Tibial nerve (tissue), 4 donors: ENCODE measurements at regions not wholly inside any gene's neighbourhood (a gene's known extent, or its start where the extent isn't known, plus 50 kb on each side); places are given as distances from the start of the nearest gene placed in this dataset.

Source experiments
- DNase-seq, 2 donors: peaks; one replicate each; pipeline ENCODE4 v3.0.0-alpha.2; 2019; ENCODE audit warnings: low spot score in 2 of 2
- H3K27ac ChIP-seq, 4 donors: fragments of 200-600 bp; sonication (generic) in 3 of 4; one replicate each; pipeline ENCODE4 v1.5.1; 2017 to 2019; ENCODE audit warnings: mild to moderate bottlenecking in 1 of 4
- H3K27me3 ChIP-seq, 2 donors: fragments of 200-600 bp; sonication (generic) in 1 of 2; one replicate each; pipeline versions ENCODE4 v1.5.1 to v1.6.0; 2017 to 2019
- H3K36me3 ChIP-seq, 3 donors: fragments of 200-600 bp; sonication (generic); one replicate each; pipeline ENCODE4 v1.5.1; 2018 to 2019
- H3K4me1 ChIP-seq, 4 donors: fragments of 200-600 bp; sonication (generic) in 3 of 4; one replicate each; pipeline ENCODE4 v1.5.1; 2017 to 2019
- H3K4me3 ChIP-seq, 4 donors: fragments of 200-600 bp; sonication (generic) in 3 of 4; one replicate each; pipeline ENCODE4 v1.5.1; 2017 to 2019; ENCODE audit warnings: mild to moderate bottlenecking in 1 of 4, moderate library complexity in 1 of 4
- H3K9me3 ChIP-seq, 4 donors: fragments of 200-600 bp; sonication (generic) in 3 of 4; one replicate each; pipeline ENCODE4 v1.5.1; 2017 to 2019
- EP300 ChIP-seq, 2 donors: sonication (generic); formaldehyde crosslinking; IDR thresholded peaks; one replicate each; pipeline ENCODE4 v1.6.1; 2017; ENCODE audit warnings: antibody characterized with exemption in 2 of 2, mild to moderate bottlenecking in 1 of 2
- POLR2A ChIP-seq, 2 donors: fragments of 450-650 bp; IDR thresholded peaks; one replicate each; pipeline ENCODE4 v1.6.1; 2017; ENCODE audit warnings: antibody characterized with exemption in 2 of 2, mild to moderate bottlenecking in 2 of 2, moderate library complexity in 2 of 2
- WGBS, 2 donors: methylation state at CpG; one replicate each; pipeline ENCODE4 v1.1.5; 2018; 5-methylcytosine and 5-hydroxymethylcytosine counted together
- TF ChIP-seq, protein P1 (sequence below), 5 experiments: fragments of 200-600 bp in 3 of 5; fragments of 450-650 bp in 2 of 5; sonication (generic) in 3 of 5; IDR thresholded peaks; one replicate each; pipeline ENCODE4 v1.5.1; 2016 to 2019; ENCODE audit warnings: antibody characterized with exemption in 5 of 5, mild to moderate bottlenecking in 3 of 5, moderate library complexity in 2 of 5

DNA sequence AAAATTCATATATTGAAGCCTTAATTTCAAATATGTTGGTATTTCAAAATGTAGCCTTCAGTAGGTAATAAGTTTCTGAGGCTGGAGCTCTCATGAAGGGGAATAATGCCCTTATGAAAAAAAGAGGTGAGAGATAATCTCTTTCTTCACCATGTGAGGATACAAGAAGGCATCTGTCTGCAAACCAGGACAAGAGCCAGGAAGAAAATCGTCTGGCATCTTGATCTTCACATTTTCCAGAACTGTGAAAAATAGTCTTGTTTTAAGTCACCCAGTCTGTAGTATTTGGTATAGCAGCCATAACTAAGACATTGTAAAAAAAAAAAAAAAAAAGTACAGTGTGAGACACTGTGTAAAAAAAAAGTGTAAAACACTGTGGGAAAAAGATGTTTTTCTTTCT lies 768.9 kb downstream of the TAF11L14 start:
- WGBS, 2 donors, result 29 to 32% methylated on average over 1 of the region's 1 CpG
- no peaks in the 10 kb centered on the region for H3K9me3 ChIP-seq
- no peaks in the 10 kb centered on the region for H3K36me3 ChIP-seq
- H3K4me3 ChIP-seq, result no peak overlapping the region
- no peak overlapping the region for H3K27ac ChIP-seq
- H3K4me1 ChIP-seq, result no peaks in the 10 kb centered on the region
- DNase-seq, result no peak
- no peak for TF ChIP-seq EP300 (IDR thresholded peaks at IDR 0.05)
- TF ChIP-seq, protein P1, sequence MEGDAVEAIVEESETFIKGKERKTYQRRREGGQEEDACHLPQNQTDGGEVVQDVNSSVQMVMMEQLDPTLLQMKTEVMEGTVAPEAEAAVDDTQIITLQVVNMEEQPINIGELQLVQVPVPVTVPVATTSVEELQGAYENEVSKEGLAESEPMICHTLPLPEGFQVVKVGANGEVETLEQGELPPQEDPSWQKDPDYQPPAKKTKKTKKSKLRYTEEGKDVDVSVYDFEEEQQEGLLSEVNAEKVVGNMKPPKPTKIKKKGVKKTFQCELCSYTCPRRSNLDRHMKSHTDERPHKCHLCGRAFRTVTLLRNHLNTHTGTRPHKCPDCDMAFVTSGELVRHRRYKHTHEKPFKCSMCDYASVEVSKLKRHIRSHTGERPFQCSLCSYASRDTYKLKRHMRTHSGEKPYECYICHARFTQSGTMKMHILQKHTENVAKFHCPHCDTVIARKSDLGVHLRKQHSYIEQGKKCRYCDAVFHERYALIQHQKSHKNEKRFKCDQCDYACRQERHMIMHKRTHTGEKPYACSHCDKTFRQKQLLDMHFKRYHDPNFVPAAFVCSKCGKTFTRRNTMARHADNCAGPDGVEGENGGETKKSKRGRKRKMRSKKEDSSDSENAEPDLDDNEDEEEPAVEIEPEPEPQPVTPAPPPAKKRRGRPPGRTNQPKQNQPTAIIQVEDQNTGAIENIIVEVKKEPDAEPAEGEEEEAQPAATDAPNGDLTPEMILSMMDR (IDR thresholded peaks at IDR 0.05), result no peak
- TF ChIP-seq POLR2A (IDR thresholded peaks at IDR 0.05), result no peak
- H3K27me3 ChIP-seq, result no peaks in the 10 kb centered on the region

DNA sequence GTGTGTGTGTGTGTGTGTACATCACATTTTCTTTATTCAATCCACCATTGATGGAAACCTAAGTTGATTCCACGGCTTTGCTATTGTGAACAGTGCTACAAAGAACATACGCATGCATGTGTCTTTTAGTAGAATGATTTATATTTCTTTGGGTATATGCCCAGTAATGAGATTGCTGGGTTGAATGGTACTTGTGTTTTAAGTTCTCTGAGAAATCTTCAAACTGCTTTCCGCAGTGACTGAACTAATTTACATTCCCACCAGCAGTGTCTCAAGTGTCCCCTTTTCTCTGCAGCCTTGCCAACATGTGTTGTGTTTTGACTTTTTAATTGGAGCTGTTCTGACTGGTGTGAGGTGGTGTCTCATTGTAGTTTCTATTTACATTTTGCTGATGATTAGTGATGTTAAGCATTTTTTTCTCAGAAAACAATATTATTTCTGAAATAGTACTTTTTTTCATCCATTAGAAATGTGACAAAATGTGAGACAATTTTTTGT lies 769.7 kb downstream of the TAF11L14 start:
- H3K9me3 ChIP-seq, result no peaks in the 10 kb centered on the region
- no peak for TF ChIP-seq POLR2A (IDR thresholded peaks at IDR 0.05)
- TF ChIP-seq EP300 (IDR thresholded peaks at IDR 0.05), result no peak
- TF ChIP-seq, protein P1 (IDR thresholded peaks at IDR 0.05), result no peak
- no peak overlapping the region for H3K27ac ChIP-seq
- H3K27me3 ChIP-seq, result no peaks in the 10 kb centered on the region
- DNase-seq, result no peak
- no peaks in the 10 kb centered on the region for H3K36me3 ChIP-seq
- no peaks in the 10 kb centered on the region for H3K4me1 ChIP-seq
- WGBS, 2 donors, result 42 to 54% methylated on average over 3 of the region's 3 CpGs
- no peak overlapping the region for H3K4me3 ChIP-seq

DNA sequence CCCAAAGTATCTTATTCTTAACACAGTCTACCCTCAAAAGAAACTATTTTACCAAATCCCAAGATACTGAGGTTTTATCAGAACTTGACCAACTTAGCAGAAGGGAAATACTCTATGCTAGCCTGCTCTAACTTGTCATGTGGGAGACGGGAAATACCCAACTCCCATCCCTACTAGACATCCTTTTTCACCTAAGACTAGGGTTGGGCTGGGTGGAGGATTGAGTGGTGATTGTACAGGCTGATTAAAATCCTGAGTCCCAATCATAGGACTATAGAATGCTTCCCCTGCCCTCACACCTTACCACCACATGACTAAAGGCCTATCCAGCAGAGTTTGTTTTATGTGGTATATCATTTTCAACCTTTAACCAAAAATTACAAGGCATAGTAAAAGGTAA lies 786.5 kb downstream of the TAF11L14 start:
- H3K27ac ChIP-seq, result no peak overlapping the region
- H3K36me3 ChIP-seq, result no peaks in the 10 kb centered on the region
- H3K4me3 ChIP-seq, result no peak overlapping the region
- no peak for DNase-seq
- H3K27me3 ChIP-seq, result no peaks in the 10 kb centered on the region
- no peaks in the 10 kb centered on the region for H3K4me1 ChIP-seq
- WGBS, 2 donors, result 88 to 94% methylated on average over 1 of the region's 1 CpG
- no peaks in the 10 kb centered on the region for H3K9me3 ChIP-seq
- TF ChIP-seq EP300 (IDR thresholded peaks at IDR 0.05), result no peak
- no peak for TF ChIP-seq POLR2A (IDR thresholded peaks at IDR 0.05)
- TF ChIP-seq, protein P1 (IDR thresholded peaks at IDR 0.05), result no peak

DNA sequence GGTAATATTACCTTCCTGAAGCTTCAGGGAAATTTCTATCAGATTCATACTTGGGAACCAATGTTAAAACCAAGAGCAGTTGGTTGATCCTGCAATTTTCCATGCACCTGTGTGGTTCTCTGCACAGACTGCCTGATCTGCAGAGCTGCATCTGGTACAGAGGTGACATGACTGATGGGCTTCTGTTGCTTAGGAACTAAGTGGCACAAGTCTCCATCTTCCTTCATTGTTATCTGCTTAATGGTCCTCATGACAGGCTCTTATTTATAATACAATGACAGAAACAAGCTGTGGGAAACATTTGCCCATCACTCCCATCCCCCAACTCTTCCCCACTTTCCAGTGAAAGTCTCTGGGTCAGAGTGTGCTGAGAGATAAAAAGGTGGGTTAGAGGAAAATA lies 799.1 kb downstream of the TAF11L14 start:
- Histone ChIP-seq H3K27ac (no peak overlapping the region), H3K4me1 (no peaks in the 10 kb centered on the region), H3K4me3 (no peak overlapping the region), H3K9me3 (peaks cover 0 to 4% (median 2%) of the 10 kb centered on the region in 4 donors), H3K36me3 (no peaks in the 10 kb centered on the region), H3K27me3 (no peaks in the 10 kb centered on the region)
- DNase-seq, result no peak
- TF ChIP-seq, protein P1 (IDR thresholded peaks at IDR 0.05), result no peak
- TF ChIP-seq POLR2A (IDR thresholded peaks at IDR 0.05) (no peak), EP300 (IDR thresholded peaks at IDR 0.05) (no peak)

- H3K4me3 ChIP-seq, result no peak overlapping the region
- H3K36me3 ChIP-seq, result no peaks in the 10 kb centered on the region
- TF ChIP-seq EP300 (IDR thresholded peaks at IDR 0.05) (no peak), POLR2A (IDR thresholded peaks at IDR 0.05) (no peak)
- TF ChIP-seq, protein P1 (IDR thresholded peaks at IDR 0.05), result no peak
- no peak overlapping the region for H3K27ac ChIP-seq
- no peak for DNase-seq
- peaks cover 0 to 4% (median 1%) of the 10 kb centered on the region in 4 donors for H3K9me3 ChIP-seq
- no peaks in the 10 kb centered on the region for H3K4me1 ChIP-seq
- WGBS, 2 donors, result 31 to 33% methylated on average over 1 of the region's 1 CpG
- H3K27me3 ChIP-seq, result no peaks in the 10 kb centered on the region
These were observed 803.9 kb downstream of the TAF11L14 start for GRCh38 chr5:18438126-18438525.
